ENCODE measurements at regions not wholly inside any gene's neighbourhood (a gene's known extent, or its start where the extent isn't known, plus 50 kb on each side); places are given as distances from the start of the nearest gene placed in this dataset.

GRCh38 chr14:34302654-34303053, 159.4 kb downstream of the SPTSSA start:
- TF ChIP-seq ETV6 (CRISPR knock-in tag; conservative IDR thresholded peaks at IDR 0.05) (no peak), FOXJ3 (CRISPR knock-in tag; IDR thresholded peaks at IDR 0.05; ENCODE audit: borderline replicate concordance) (no peak), NONO (IDR thresholded peaks at IDR 0.05) (no peak), NONO (CRISPR knock-in tag; conservative IDR thresholded peaks at IDR 0.05) (no peak), POLR2A (IDR thresholded peaks at IDR 0.05; ENCODE audit: insufficient read depth in 1 of 2, low read depth in 2 of 2, low read length in 2 of 2) (no peak), ZNF850 (CRISPR knock-in tag; conservative IDR thresholded peaks at IDR 0.05) (no peak), FOXA1 (IDR thresholded peaks at IDR 0.05) (no peak), FOXA1 (CRISPR knock-in tag; IDR thresholded peaks at IDR 0.05) (no peak), USF2 (IDR thresholded peaks at IDR 0.05; ENCODE audit: low read depth, low read length) (no peak), USF2 (CRISPR knock-in tag; IDR thresholded peaks at IDR 0.05; ENCODE audit: borderline replicate concordance) (no peak), GATAD2A (CRISPR knock-in tag; IDR thresholded peaks at IDR 0.05) (no peak), ZNF232 (CRISPR knock-in tag; IDR thresholded peaks at IDR 0.05; ENCODE audit: borderline replicate concordance) (no peak), EP300 (IDR thresholded peaks at IDR 0.05; ENCODE audit: low read depth in 2 of 2, low read length in 2 of 2) (no peak), EP300 (CRISPR knock-in tag; IDR thresholded peaks at IDR 0.05; ENCODE audit: borderline replicate concordance) (no peak)
- TF ChIP-seq, protein P1, sequence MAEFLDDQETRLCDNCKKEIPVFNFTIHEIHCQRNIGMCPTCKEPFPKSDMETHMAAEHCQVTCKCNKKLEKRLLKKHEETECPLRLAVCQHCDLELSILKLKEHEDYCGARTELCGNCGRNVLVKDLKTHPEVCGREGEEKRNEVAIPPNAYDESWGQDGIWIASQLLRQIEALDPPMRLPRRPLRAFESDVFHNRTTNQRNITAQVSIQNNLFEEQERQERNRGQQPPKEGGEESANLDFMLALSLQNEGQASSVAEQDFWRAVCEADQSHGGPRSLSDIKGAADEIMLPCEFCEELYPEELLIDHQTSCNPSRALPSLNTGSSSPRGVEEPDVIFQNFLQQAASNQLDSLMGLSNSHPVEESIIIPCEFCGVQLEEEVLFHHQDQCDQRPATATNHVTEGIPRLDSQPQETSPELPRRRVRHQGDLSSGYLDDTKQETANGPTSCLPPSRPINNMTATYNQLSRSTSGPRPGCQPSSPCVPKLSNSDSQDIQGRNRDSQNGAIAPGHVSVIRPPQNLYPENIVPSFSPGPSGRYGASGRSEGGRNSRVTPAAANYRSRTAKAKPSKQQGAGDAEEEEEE (CRISPR knock-in tag; IDR thresholded peaks at IDR 0.05; ENCODE audit: borderline replicate concordance): no peak
- TF ChIP-seq, protein P2, sequence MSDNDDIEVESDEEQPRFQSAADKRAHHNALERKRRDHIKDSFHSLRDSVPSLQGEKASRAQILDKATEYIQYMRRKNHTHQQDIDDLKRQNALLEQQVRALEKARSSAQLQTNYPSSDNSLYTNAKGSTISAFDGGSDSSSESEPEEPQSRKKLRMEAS (IDR thresholded peaks at IDR 0.05): no peak

Data from HepG2 (cell line).